Vagina (tissue), 2 donors: ENCODE measurements at regions not wholly inside any gene's neighbourhood (a gene's known extent, or its start where the extent isn't known, plus 50 kb on each side); places are given as distances from the start of the nearest gene placed in this dataset.

Experiments
- DNase-seq, 2 donors: peaks; one replicate each; pipeline ENCODE4 v3.0.0-alpha.2; 2017; ENCODE audit errors: extremely low spot score in 2 of 2
- H3K27ac ChIP-seq: fragments of 200-600 bp; sonication (generic); one replicate; pipeline ENCODE4 v1.5.1; 2019
- H3K27me3 ChIP-seq: fragments of 200-600 bp; sonication (generic); one replicate; pipeline ENCODE4 v1.5.1; 2019
- H3K36me3 ChIP-seq, 2 donors: fragments of 200-600 bp; sonication (generic); one replicate each; pipeline ENCODE4 v1.5.1; 2017 to 2019
- H3K4me1 ChIP-seq: fragments of 200-600 bp; sonication (generic); one replicate; pipeline ENCODE4 v1.5.1; 2019
- H3K4me3 ChIP-seq, 2 donors: fragments of 200-600 bp; sonication (generic); 1 replicate in 1 of 2; 2 replicates in 1 of 2; pipeline ENCODE4 v1.5.1; 2016 to 2019
- H3K9me3 ChIP-seq: fragments of 200-600 bp; sonication (generic); one replicate; pipeline ENCODE4 v1.5.1; 2019
- POLR2A ChIP-seq, 2 donors: fragments of 450-650 bp; IDR thresholded peaks; one replicate each; pipeline ENCODE4 v1.6.1; 2017; ENCODE audit warnings: antibody characterized with exemption in 2 of 2, mild to moderate bottlenecking in 2 of 2, moderate library complexity in 2 of 2
- POLR2AphosphoS5 ChIP-seq, 2 donors: sonication (generic); formaldehyde crosslinking; IDR thresholded peaks; one replicate each; pipeline ENCODE4 v1.9.0; 2017; ENCODE audit warnings: antibody characterized with exemption in 2 of 2, mild to moderate bottlenecking in 2 of 2, low read depth in 1 of 2; ENCODE audit not compliant: insufficient read depth in 1 of 2
- intact Hi-C: fragments of 100-400 bp; cut with DNase I; formaldehyde crosslinking; loops from one replicate; pipeline ENCODE4 v1.15.1; 2023
- TF ChIP-seq, protein P1 (sequence below), 3 experiments: fragments of 450-650 bp in 2 of 3; fragments of 200-600 bp in 1 of 3; sonication (generic) in 1 of 3; IDR thresholded peaks; one replicate each; pipeline ENCODE4 v1.5.1; 2017 to 2019; ENCODE audit warnings: antibody characterized with exemption in 3 of 3, mild to moderate bottlenecking in 2 of 3, moderate library complexity in 2 of 3

DNA sequence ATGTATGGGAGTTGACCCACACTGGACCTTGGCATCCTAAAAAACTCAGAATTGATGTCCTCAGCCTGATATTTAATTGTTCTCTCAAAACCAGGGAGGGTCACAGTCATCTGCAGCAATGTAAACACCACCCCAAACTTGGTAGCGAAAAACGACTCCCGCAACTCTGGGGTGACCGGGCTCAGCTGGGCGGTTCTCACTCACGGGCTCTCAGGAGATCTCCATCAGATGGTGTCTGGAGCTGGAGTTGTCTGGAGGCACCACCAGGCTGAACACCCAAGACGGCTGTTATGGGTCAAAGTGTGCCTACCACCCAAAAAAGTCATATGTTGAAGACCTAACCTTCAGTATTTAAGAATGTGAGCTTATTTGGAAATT, 50.9 kb upstream of the NXT1 start:
- intact Hi-C loops = no loop called here
- Histone ChIP-seq H3K27me3 (no peaks in the 10 kb centered on the region), H3K4me3 (no peak overlapping the region), H3K9me3 (no peaks in the 10 kb centered on the region), H3K27ac (no peak overlapping the region), H3K36me3 (no peaks in the 10 kb centered on the region), H3K4me1 (no peaks in the 10 kb centered on the region)
- no peak for DNase-seq
- TF ChIP-seq, protein P1, sequence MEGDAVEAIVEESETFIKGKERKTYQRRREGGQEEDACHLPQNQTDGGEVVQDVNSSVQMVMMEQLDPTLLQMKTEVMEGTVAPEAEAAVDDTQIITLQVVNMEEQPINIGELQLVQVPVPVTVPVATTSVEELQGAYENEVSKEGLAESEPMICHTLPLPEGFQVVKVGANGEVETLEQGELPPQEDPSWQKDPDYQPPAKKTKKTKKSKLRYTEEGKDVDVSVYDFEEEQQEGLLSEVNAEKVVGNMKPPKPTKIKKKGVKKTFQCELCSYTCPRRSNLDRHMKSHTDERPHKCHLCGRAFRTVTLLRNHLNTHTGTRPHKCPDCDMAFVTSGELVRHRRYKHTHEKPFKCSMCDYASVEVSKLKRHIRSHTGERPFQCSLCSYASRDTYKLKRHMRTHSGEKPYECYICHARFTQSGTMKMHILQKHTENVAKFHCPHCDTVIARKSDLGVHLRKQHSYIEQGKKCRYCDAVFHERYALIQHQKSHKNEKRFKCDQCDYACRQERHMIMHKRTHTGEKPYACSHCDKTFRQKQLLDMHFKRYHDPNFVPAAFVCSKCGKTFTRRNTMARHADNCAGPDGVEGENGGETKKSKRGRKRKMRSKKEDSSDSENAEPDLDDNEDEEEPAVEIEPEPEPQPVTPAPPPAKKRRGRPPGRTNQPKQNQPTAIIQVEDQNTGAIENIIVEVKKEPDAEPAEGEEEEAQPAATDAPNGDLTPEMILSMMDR (IDR thresholded peaks at IDR 0.05) = no peak
- no peak for TF ChIP-seq POLR2A (IDR thresholded peaks at IDR 0.05)

DNA sequence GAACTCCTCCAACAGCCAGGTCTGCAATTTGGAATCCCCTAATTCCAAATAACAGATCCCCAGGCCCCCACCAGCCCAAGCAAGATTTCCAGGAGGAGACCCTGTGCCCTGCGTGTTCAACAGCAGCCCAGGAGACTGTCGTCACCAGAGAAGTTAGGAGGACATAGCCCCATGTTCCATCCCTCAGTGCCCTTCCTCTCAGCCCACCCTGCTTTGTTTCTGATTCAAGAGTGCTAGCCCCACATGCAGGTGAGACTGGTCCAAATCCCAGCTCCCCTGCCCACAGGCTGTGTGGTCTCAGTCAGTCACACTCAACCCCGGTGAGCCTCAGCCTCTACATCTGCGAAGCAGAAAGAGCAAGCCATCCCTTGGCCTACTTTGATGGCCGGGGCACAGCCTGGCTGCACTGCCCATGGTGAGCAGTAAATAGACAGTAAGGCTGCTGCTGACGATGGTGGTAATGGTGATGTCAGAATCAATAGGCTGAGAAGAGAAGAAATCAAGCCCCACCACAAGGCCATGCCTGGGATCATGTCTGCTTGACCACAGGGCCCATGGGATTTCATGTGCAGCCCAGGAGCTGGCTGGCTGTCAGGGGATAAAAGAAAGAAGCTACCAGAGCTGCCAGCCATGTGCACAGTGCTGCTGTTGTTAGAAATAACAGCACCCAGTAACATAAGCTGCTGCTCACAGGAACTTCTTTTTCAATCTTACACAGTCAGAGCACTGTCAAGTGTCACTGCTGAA, 51.5 kb upstream of the NXT1 start:
- intact Hi-C loops = no loop called here
- TF ChIP-seq, protein P1 (IDR thresholded peaks at IDR 0.05) = no peak
- TF ChIP-seq POLR2A (IDR thresholded peaks at IDR 0.05) (no peak), POLR2AphosphoS5 (IDR thresholded peaks at IDR 0.05; ENCODE audit: insufficient read depth in 1 of 2, low read depth in 1 of 2) (no peak)
- no peak overlapping the region for H3K27ac ChIP-seq

DNA sequence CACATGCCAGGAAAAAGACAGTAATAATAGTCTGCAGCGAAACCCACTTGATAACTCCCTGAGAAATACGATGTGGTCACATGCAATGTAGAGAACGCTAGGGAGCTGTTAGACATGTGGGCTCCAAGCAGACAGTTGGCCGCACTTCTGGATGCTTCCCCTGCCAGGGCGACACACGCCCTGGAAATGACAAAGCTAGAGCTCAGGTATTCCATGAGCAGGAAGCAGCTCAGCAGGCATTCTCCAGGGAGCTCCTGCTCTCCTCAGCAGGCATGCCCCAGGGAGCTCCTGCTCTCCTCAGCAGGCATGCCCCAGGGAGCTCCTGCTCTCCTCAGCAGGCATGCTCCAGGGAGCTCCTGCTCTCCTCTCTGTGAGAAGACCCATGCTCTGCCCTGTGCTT, 52.4 kb upstream of the NXT1 start:
- intact Hi-C loops = no loop called here
- H3K36me3 ChIP-seq = no peaks in the 10 kb centered on the region
- H3K4me1 ChIP-seq = no peaks in the 10 kb centered on the region
- TF ChIP-seq POLR2A (IDR thresholded peaks at IDR 0.05) = no peak
- TF ChIP-seq, protein P1 (IDR thresholded peaks at IDR 0.05) = no peak
- no peak for TF ChIP-seq POLR2AphosphoS5 (IDR thresholded peaks at IDR 0.05; ENCODE audit: insufficient read depth in 1 of 2, low read depth in 1 of 2)
- no peak overlapping the region for H3K4me3 ChIP-seq
- H3K9me3 ChIP-seq = no peaks in the 10 kb centered on the region
- H3K27me3 ChIP-seq = no peaks in the 10 kb centered on the region
- H3K27ac ChIP-seq = no peak overlapping the region
- no peak for DNase-seq

More for the DNA sequence above, 51.5 kb upstream of the NXT1 start:
- Histone ChIP-seq H3K36me3 (no peaks in the 10 kb centered on the region), H3K4me1 (no peaks in the 10 kb centered on the region), H3K9me3 (no peaks in the 10 kb centered on the region), H3K4me3 (no peak overlapping the region), H3K27me3 (no peaks in the 10 kb centered on the region)
- no peak for DNase-seq

DNA sequence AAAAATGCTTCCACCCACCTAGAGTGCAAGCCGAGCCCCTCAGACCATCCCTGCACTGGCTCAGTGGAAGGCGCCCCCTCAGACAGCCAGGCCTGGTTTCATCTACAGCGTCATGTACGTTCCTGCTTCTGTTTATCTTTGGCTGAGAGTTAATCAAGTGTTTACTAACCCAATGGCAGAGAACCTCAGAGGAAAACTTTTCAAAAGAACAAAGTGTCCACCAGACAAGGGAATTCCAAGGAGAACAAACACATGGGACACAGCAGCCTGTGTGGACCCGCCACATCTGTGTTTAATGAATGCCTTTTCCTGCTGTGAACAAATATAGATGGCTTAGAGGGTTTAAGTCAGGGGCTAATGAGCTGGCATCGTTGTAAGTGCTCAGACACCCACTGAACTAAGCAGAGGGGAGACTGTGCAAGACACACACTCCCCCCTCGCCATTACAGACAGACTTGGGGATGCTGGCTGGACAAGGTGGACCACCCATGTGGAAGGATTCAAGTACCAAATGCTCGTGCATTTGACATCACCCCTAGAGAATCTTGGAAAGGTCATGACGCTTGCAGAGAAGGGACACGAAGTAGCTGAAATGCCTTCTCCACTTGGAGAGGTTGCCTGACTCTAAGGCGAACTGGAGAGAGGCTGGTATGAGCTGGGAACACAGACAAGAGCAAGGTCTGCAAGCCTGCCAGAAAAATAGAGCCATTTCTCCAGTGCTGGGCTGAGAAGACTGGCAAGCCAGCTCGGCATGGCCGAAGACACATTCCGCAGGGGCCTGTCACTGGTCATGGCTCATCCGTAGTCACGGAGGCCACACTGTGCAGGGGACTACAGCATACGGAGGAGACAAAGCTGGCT, 53.5 kb upstream of the NXT1 start:
- no peak for DNase-seq
- Histone ChIP-seq H3K4me1 (no peaks in the 10 kb centered on the region), H3K36me3 (no peaks in the 10 kb centered on the region), H3K4me3 (no peak overlapping the region), H3K27me3 (no peaks in the 10 kb centered on the region), H3K27ac (no peak overlapping the region), H3K9me3 (no peaks in the 10 kb centered on the region)
- intact Hi-C loops = no loop called here
- TF ChIP-seq, protein P1 (IDR thresholded peaks at IDR 0.05) = no peak
- no peak for TF ChIP-seq POLR2AphosphoS5 (IDR thresholded peaks at IDR 0.05; ENCODE audit: insufficient read depth in 1 of 2, low read depth in 1 of 2)
- no peak for TF ChIP-seq POLR2A (IDR thresholded peaks at IDR 0.05)

DNA sequence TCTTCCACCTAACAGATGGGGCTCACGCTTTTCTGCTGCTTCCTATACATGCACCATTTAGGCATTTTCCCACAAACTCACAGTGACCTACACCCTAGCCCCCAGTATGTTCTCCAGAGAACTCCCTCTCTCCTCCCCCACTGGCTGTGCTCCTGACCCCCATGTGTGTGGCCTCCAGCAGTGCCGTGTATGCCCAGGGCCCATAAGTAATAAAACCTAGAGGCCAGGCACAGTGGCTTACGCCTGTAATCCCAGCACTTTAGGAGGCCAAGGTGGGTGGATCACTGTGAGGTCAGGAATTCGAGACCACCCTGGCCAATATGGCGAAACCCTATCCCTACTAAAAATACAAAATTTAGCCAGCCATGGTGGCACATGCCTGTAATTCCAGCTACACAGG, 54.7 kb upstream of the NXT1 start:
- Histone ChIP-seq H3K27ac (no peak overlapping the region), H3K9me3 (no peaks in the 10 kb centered on the region), H3K27me3 (no peaks in the 10 kb centered on the region), H3K4me1 (no peaks in the 10 kb centered on the region), H3K36me3 (no peaks in the 10 kb centered on the region), H3K4me3 (no peak overlapping the region)
- intact Hi-C loops = no loop called here
- TF ChIP-seq POLR2A (IDR thresholded peaks at IDR 0.05) = no peak
- no peak for DNase-seq
